GM19240 (cell line): ENCODE measurements at regions not wholly inside any gene's neighbourhood (a gene's known extent, or its start where the extent isn't known, plus 50 kb on each side); places are given as distances from the start of the nearest gene placed in this dataset.
"Not testable (repeated sequence)": the region's sequence is repeated elsewhere in the genome, so short reads cannot be mapped to it uniquely, and the experiment has no call there.

Experiments used
- DNase-seq: peaks from one replicate; pipeline ENCODE4 v3.0.0; 2011; ENCODE audit warnings: low spot score; ENCODE audit not compliant: insufficient read length

GRCh38 chr5:66348387-66349125, 204.5 kb downstream of the SREK1 start:
- no peak for DNase-seq

- no peak for DNase-seq
These were observed 207.7 kb downstream of the SREK1 start for GRCh38 chr5:66351813-66352212.

DNA sequence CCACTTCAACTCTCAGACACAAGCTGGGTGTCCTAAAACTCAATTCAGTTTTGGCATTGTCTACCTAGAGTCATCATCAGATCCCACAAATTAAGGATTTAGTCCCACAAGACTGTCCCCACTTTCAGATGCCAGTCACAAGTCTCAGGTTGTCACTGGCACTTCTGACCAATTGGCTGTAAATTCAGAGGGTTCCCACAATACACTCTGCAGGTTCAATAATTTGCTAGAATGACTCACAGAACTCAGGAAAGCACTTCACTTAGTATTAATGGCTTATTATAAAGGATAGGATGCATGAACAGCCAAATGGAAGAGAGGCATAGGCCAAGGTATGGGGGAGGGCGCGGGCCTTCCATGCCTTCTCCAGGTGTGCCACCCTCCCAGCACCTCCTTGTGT, 209.1 kb downstream of the SREK1 start:
- DNase-seq: no peak

GRCh38 chr5:66354422-66354821, 210.3 kb downstream of the SREK1 start:
- DNase-seq: no peak

DNA sequence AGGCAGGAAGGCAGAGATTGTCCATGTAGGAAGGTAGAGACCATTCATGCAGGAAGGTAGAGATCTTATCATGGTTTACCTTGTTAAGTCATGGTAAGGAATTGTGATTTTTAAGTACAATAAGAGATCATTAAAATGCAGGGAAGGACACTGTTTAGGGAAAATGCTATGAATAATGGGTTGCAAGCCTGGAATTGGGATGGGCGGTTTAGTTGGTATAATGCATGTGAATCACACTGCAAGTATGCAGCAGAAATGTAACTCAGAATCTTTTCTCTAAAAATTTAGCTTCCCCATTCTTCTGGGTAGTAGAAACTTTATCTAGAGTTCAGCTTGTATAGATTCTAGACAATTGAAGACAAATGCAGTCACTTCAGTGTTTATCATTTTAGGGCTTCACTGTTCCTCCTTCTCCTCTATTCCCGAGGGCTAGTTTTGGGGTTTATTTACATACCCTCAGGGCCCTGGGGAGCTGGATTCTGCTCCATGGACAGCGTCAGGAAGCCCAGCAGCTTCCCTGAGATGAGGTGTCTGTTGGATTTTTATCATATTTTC, 212.0 kb downstream of the SREK1 start:
- DNase-seq: no peak

DNA sequence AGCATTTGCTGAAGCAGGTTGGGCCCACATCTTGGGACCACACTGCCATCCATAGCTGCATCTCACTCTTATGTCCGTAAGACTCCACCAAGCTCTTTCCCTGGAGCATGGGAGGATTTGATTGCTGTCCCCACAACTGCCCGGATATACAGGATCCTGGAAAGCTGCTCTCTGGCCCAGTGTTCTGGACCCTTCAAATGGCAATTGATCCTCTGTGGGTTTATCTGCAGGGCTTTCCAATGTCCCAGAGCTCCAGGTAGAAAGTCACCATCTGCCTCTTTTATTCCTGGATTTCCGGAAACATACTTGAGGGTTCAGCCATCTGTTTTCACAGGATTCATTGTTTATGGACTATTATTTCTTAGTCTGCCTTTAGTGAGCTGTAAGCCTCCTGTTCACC, 214.6 kb downstream of the SREK1 start:
- no peak for DNase-seq

- DNase-seq: no peak
These were observed 217.0 kb downstream of the SREK1 start for GRCh38 chr5:66361070-66361469.

GRCh38 chr5:66362046-66362445, 217.9 kb downstream of the SREK1 start:
- DNase-seq: no peak

DNA sequence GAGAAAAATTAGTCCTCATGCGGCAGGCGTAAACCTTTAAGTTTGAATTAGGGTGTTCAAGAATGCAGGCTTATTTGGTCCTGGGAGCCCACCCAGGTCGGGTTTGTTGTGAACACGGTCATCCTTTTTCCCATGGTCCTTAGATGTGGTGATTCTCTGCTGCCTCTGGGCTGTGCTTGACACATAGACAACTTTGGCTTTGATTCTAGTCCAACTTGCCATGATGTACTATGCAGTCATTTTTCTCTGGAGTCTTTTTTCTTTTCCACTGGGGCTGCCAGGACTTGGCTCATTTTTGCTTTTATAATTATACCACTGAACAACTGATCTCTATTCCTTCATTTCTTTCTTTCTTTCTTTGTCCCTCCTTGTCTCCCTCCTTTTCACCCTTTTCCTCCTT, 218.6 kb downstream of the SREK1 start:
- DNase-seq: no peak

- no peak for DNase-seq
These were observed 219.0 kb downstream of the SREK1 start for GRCh38 chr5:66363097-66363496.

- no peak for DNase-seq
These were observed 220.1 kb downstream of the SREK1 start for GRCh38 chr5:66364186-66364585.

DNA sequence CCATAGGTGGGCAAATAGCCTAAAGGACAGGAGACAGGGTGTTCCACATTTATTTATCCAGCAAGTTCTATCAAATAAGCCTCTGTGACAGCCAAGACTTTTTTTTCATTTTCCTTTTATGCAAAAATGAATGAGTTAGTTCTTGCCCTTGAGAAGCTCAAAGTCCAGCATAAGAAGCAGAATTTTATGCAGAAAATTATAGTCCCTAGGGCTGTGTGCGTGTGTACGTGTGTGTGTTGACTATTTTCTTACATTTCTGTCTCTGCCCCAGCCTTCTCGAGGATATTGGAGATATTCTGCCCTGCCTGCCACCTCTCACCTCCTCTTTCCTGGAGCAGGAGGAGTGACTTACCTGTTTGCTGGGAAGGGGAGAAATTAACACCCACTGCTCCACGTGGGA, 221.9 kb downstream of the SREK1 start:
- no peak for DNase-seq

DNA sequence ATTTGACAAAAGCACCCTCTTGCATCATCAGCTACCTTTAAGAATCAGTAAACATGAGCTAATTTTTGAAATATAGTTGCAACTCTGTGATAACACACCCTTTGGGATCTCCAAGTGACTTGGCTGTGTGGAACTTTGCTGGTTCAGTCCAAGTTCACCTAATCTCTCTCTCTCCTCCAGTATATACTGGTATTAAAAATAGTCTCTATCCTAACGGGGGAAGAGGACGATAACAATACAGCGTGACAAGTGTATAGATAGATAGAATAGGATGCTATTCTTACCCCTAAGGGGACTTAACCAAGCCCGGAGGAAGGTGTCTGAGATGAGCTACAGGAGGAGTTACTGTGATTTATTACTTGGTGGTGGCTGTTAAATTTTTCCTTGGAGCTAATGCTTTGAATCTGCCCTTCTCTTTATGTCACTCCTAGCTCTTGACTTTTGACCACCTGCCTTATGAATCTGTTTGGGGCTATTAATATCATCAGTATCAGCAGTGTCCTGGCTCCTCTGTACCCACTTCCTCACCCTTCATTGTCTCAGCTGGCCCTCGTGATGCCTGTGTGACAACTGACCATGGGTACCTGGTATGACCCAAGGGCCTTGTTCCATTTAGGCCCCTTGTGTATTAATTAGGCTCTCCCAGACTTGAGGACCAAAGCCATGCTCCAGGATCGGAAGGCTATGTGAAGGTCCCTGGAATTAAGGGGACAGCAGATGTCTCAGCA, 223.9 kb downstream of the SREK1 start:
- DNase-seq: no peak

- no peak for DNase-seq
These were observed 224.7 kb downstream of the SREK1 start for GRCh38 chr5:66368811-66369210.

DNA sequence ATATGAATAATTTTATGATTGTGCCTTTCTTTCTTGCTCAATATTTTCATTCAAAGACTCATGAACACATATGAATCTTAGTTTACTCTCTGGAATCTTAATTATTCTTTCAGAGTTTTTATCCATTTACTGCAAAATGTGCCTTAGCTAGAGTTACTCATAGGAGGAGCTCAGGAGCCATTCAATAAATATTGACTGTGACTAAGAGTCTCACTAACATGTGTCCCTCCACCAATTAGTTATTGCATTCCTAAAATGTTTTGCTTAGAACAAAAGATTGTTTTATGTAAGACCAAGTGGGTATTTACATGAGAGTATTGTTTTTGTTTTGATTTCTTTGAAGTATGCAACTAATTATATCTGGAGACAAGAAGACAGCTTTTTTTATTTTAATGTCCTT, 218.4 kb upstream of the MAST4 start:
- no peak for DNase-seq

- no peak for DNase-seq
These were observed 217.8 kb upstream of the MAST4 start for GRCh38 chr5:66378407-66378806.

DNA sequence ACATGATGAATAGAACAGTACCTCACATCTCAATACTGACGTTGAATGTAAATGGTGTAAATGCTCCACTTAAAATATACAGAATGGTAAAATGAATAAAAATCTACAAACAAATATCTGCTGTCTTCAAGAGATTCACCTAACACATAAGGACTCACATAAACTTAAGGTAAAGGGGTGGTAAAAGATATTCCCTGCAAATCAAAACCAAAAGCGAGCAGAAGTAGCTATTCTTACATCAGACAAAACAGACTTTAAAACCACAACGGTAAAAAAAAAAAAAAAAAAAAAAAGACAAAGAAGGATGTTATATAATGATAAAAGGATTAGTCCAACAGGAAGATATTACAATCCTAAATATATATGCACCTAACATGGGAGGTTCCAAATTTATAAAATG, 214.0 kb upstream of the MAST4 start:
- DNase-seq: no peak

GRCh38 chr5:66405145-66405544, 191.0 kb upstream of the MAST4 start:
- DNase-seq: not testable (repeated sequence)

DNA sequence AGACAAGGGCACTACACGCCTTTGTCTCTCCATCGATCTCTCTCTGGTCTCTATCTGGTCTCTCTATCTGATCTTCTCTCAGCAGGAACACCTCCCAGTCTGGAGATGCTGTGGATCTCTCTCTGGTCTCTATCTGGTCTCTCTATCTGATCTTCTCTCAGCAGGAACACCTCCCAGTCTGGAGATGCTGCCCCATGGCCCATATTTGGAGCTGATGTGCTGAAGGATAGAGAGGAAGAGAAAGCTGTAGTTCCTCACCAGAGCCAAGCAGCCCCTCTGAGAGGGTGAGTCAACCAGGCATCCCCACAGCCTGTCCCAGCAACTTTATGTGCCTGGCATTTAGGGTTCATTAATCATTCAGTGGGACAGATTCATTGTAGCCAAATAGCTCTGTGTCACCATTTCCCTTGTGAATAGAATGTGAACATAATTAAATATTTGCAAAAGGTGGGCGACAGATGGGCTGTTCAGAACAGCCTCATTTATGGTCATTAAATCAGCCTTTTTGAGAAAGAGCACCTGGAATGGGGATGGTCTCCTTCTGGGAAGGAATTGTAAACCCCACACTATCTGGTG, 189.3 kb upstream of the MAST4 start:
- no peak for DNase-seq

- DNase-seq: no peak
These were observed 188.4 kb upstream of the MAST4 start for GRCh38 chr5:66407765-66408164.

- DNase-seq: no peak
These were observed 187.6 kb upstream of the MAST4 start for GRCh38 chr5:66408576-66408975.

DNA sequence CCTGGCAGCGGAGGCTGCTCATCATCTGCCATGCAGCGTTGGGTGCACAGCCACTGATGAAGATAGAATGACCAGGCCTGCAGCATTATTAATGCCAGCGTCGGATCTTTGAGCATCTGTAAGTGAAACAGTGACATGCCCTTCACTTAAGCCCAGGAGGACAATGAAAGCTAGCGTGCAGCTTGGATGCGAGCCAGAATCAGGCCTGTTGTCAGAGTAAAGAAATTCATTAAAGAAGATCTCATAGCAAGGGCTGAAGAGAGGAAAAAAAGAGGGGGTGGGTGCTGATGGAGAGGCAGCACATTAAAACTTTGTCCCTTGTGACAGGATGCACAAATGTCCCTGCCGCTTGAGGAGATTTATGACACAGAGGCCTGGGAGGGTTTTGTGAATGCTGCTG, 186.1 kb upstream of the MAST4 start:
- DNase-seq: no peak
